ENCODE measurements at regions not wholly inside any gene's neighbourhood (a gene's known extent, or its start where the extent isn't known, plus 50 kb on each side); places are given as distances from the start of the nearest gene placed in this dataset.

- 91% methylated on average over 10 of the region's 10 CpGs for WGBS
- DNase-seq (ENCODE audit: low spot score), result no peak
- Histone ChIP-seq H3K4me1 (ENCODE audit: control insufficient read depth in 4 of 4, insufficient read depth in 4 of 4, low read length in 3 of 4) (no peaks in the 10 kb centered on the region), H3K27ac (ENCODE audit: low read depth in 1 of 2, low read length in 2 of 2) (no peak overlapping the region), H3K27me3 (ENCODE audit: control insufficient read depth in 4 of 4, insufficient read depth in 4 of 4, low read length in 3 of 4) (no peaks in the 10 kb centered on the region), H3K9ac (ENCODE audit: low read depth in 1 of 2, low read length in 2 of 2) (no peak overlapping the region), H3K9me3 (ENCODE audit: control insufficient read depth in 4 of 4, low read length in 3 of 4) (no peaks in the 10 kb centered on the region), H3K36me3 (ENCODE audit: control insufficient read depth in 4 of 4, insufficient read depth in 3 of 4, low read depth in 1 of 4, low read length in 3 of 4) (no peaks in the 10 kb centered on the region), H3K4me3 (ENCODE audit: low read depth in 1 of 3, low read length in 3 of 3) (no peak overlapping the region)
- TF ChIP-seq RAD21 (IDR thresholded peaks at IDR 0.05), result no peak
- TF ChIP-seq EGR1 (IDR thresholded peaks at IDR 0.05; ENCODE audit: low read depth in 2 of 2), result no peak
- no peak for TF ChIP-seq ATF3 (IDR thresholded peaks at IDR 0.05)
- TF ChIP-seq GABPA (IDR thresholded peaks at IDR 0.05 in 1 of 2, conservative IDR thresholded peaks at IDR 0.05 in 1 of 2), result no peak
- TF ChIP-seq, protein P1, sequence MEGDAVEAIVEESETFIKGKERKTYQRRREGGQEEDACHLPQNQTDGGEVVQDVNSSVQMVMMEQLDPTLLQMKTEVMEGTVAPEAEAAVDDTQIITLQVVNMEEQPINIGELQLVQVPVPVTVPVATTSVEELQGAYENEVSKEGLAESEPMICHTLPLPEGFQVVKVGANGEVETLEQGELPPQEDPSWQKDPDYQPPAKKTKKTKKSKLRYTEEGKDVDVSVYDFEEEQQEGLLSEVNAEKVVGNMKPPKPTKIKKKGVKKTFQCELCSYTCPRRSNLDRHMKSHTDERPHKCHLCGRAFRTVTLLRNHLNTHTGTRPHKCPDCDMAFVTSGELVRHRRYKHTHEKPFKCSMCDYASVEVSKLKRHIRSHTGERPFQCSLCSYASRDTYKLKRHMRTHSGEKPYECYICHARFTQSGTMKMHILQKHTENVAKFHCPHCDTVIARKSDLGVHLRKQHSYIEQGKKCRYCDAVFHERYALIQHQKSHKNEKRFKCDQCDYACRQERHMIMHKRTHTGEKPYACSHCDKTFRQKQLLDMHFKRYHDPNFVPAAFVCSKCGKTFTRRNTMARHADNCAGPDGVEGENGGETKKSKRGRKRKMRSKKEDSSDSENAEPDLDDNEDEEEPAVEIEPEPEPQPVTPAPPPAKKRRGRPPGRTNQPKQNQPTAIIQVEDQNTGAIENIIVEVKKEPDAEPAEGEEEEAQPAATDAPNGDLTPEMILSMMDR (IDR thresholded peaks at IDR 0.05; ENCODE audit: low read depth, low read length, missing input control), result no peak
- TF ChIP-seq YY1 (IDR thresholded peaks at IDR 0.05), result no peak
- TF ChIP-seq, protein P2, sequence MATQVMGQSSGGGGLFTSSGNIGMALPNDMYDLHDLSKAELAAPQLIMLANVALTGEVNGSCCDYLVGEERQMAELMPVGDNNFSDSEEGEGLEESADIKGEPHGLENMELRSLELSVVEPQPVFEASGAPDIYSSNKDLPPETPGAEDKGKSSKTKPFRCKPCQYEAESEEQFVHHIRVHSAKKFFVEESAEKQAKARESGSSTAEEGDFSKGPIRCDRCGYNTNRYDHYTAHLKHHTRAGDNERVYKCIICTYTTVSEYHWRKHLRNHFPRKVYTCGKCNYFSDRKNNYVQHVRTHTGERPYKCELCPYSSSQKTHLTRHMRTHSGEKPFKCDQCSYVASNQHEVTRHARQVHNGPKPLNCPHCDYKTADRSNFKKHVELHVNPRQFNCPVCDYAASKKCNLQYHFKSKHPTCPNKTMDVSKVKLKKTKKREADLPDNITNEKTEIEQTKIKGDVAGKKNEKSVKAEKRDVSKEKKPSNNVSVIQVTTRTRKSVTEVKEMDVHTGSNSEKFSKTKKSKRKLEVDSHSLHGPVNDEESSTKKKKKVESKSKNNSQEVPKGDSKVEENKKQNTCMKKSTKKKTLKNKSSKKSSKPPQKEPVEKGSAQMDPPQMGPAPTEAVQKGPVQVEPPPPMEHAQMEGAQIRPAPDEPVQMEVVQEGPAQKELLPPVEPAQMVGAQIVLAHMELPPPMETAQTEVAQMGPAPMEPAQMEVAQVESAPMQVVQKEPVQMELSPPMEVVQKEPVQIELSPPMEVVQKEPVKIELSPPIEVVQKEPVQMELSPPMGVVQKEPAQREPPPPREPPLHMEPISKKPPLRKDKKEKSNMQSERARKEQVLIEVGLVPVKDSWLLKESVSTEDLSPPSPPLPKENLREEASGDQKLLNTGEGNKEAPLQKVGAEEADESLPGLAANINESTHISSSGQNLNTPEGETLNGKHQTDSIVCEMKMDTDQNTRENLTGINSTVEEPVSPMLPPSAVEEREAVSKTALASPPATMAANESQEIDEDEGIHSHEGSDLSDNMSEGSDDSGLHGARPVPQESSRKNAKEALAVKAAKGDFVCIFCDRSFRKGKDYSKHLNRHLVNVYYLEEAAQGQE (IDR thresholded peaks at IDR 0.05), result no peak
- TF ChIP-seq JUND (IDR thresholded peaks at IDR 0.05), result no peak
- no peak for TF ChIP-seq SP1 (IDR thresholded peaks at IDR 0.05)
- TF ChIP-seq NR2F2 (IDR thresholded peaks at IDR 0.05), result no peak
- no peak for TF ChIP-seq MAX (IDR thresholded peaks at IDR 0.05)
- no peak for TF ChIP-seq FOXA2 (IDR thresholded peaks at IDR 0.05)
- no peak for TF ChIP-seq HNF4G (IDR thresholded peaks at IDR 0.05)
- no peak for TF ChIP-seq FOXA1 (IDR thresholded peaks at IDR 0.05)
- no peak for TF ChIP-seq ZBTB33 (IDR thresholded peaks at IDR 0.05)
Measured at GRCh38 chr2:105597806-105598803, 146.6 kb upstream of the NCK2 start.

All from liver (tissue), 8 donors.